Right lobe of liver (tissue), 4 donors: ENCODE measurements at regions not wholly inside any gene's neighbourhood (a gene's known extent, or its start where the extent isn't known, plus 50 kb on each side); places are given as distances from the start of the nearest gene placed in this dataset.

Experiments used
- CTCF ChIP-seq, 4 donors: fragments of 200-600 bp in 3 of 4; fragments of 450-650 bp in 1 of 4; IDR thresholded peaks; one replicate each; pipeline versions ENCODE4 v1.5.1 to v1.8.0; 2016 to 2022; ENCODE audit warnings: antibody characterized with exemption in 4 of 4, mild to moderate bottlenecking in 2 of 4
- POLR2A ChIP-seq: fragments of 450-650 bp; IDR thresholded peaks from one replicate; pipeline ENCODE4 v1.6.1; 2017; ENCODE audit warnings: antibody characterized with exemption, mild to moderate bottlenecking
- donor health status: DM: no; HTN: no; CAD: no.
- donor health status: DM: no; HTN: no; CAD: no.
- donor health status: DM: no; HTN: yes; CAD: no.

- TF ChIP-seq CTCF (IDR thresholded peaks at IDR 0.05) (no peak), POLR2A (no peak)
Measured at GRCh38 chr15:24886538-24886937, 68.2 kb upstream of the SNRPN start.
